HCT116 (cell line): ENCODE measurements at regions not wholly inside any gene's neighbourhood (a gene's known extent, or its start where the extent isn't known, plus 50 kb on each side); places are given as distances from the start of the nearest gene placed in this dataset.

Experiments used
- ATAC-seq: fragments of 200-7000 bp; cut with Tn5 transposase; 2 replicates; pipeline ENCODE4 v1.9.1; 2020; ENCODE audit warnings: mild to moderate bottlenecking, moderate library complexity
- BruUV-seq: library from RNA; stranded (reverse); fragments of 400-500 nt; replicated peaks from 2 replicates; lab custom pipeline; 2021; lab: Mats Ljungman, UMichigan
- CTCF ChIA-PET: fragments of 300-600 bp; sonication (Branson Sonifier 250); formaldehyde crosslinking; loops from one replicate; lab custom pipeline; 2021; ENCODE audit warnings: antibody characterized with exemption; lab: Charles Lee
- POLR2A ChIA-PET: fragments of 300-600, 350-600 bp; sonication (Branson Sonifier 250); formaldehyde crosslinking; loops from one replicate; lab custom pipeline; 2021; ENCODE audit warnings: antibody characterized with exemption; lab: Charles Lee
- RAD21 ChIA-PET, 2 experiments: fragments of 300-600 bp; sonication (Branson Sonifier 250); formaldehyde crosslinking; loops; one replicate each; lab custom pipeline; 2023; ENCODE audit warnings: low total read pairs in 2 of 2; ENCODE audit not compliant: uncharacterized antibody in 2 of 2, unreplicated experiment in 2 of 2, low non-redundant PET in 1 of 2; lab: Charles Lee
- DNase-seq: peaks from one replicate; pipeline ENCODE4 v3.0.0-alpha.2; 2010; ENCODE audit warnings: low read depth, low spot score
- H2AFZ ChIP-seq: fragments of 200-600 bp; shearing (Covaris generic), sonication (generic); 2 replicates; pipeline ENCODE4 v1.6.1; 2017; ENCODE audit warnings: low read depth, mixed run types, mixed read lengths, antibody characterized with exemption, low read length; ENCODE audit not compliant: poor library complexity, severe bottlenecking
- H3K27ac ChIP-seq: 2 replicates; pipeline ENCODE4 v1.5.1; 2012; ENCODE audit warnings: low read depth, low read length
- H3K27me3 ChIP-seq: fragments of 200-600 bp; sonication (generic); 2 replicates; pipeline ENCODE4 v1.6.1; 2016; ENCODE audit warnings: mixed run types, low read length, mixed read lengths; ENCODE audit not compliant: insufficient read depth
- H3K36me3 ChIP-seq, 2 experiments: fragments of 200-500 bp in 1 of 2; fragments of 200-600 bp in 1 of 2; sonication (Bioruptor generic) in 1 of 2; sonication (generic) in 1 of 2; 2 replicates each; pipeline versions ENCODE4 v1.5.1 to v1.6.1; 2014 to 2016; ENCODE audit warnings: low read length in 2 of 2, inconsistent platforms in 1 of 2, mixed read lengths in 1 of 2, mixed run types in 1 of 2; ENCODE audit not compliant: insufficient read depth in 2 of 2, control insufficient read depth in 1 of 2
- H3K4me1 ChIP-seq, 2 experiments: fragments of 200-600 bp in 1 of 2; sonication (generic) in 1 of 2; 2 replicates each; pipeline versions ENCODE4 v1.5.1 to v1.6.1; 2012 to 2017; ENCODE audit warnings: low read length in 2 of 2, inconsistent platforms in 1 of 2, mild to moderate bottlenecking in 1 of 2, mixed read lengths in 1 of 2, mixed run types in 1 of 2, moderate library complexity in 1 of 2; ENCODE audit not compliant: insufficient read depth in 2 of 2, control insufficient read depth in 1 of 2
- H3K4me2 ChIP-seq: fragments of 200-600 bp; sonication (generic); 2 replicates; pipeline ENCODE4 v1.6.1; 2017; ENCODE audit warnings: mixed run types, low read length, mixed read lengths
- H3K4me3 ChIP-seq, 2 experiments: fragments of 200-600 bp in 1 of 2; sonication (generic) in 1 of 2; replicated peaks in 1 of 2; 2 replicates each; pipeline ENCODE4 v1.5.1; 2011 to 2016; ENCODE audit warnings: low read length in 2 of 2, control low read depth in 1 of 2, low read depth in 1 of 2, mild to moderate bottlenecking in 1 of 2, mixed read lengths in 1 of 2, mixed run types in 1 of 2
- H3K79me2 ChIP-seq: fragments of 200-600 bp; sonication (generic); 2 replicates; pipeline ENCODE4 v1.6.1; 2017; ENCODE audit warnings: mild to moderate bottlenecking, mixed run types, low read length, moderate library complexity, mixed read lengths; ENCODE audit not compliant: insufficient read depth
- H3K9ac ChIP-seq: fragments of 200-600 bp; sonication (generic); 2 replicates; pipeline ENCODE4 v1.6.1; 2016; ENCODE audit warnings: low read length, mixed read lengths
- H3K9me2 ChIP-seq: fragments of 200-600 bp; sonication (generic), shearing (Covaris generic); 2 replicates; pipeline ENCODE4 v1.6.1; 2017; ENCODE audit warnings: mixed run types, mild to moderate bottlenecking, moderate library complexity; ENCODE audit not compliant: insufficient read depth
- H3K9me3 ChIP-seq, 2 experiments: fragments of 200-500 bp in 1 of 2; fragments of 200-600 bp in 1 of 2; sonication (Bioruptor generic) in 1 of 2; sonication (generic) in 1 of 2; 2 replicates each; pipeline ENCODE4 v1.6.1; 2014 to 2017; ENCODE audit warnings: low read length in 2 of 2, mixed read lengths in 2 of 2, inconsistent platforms in 1 of 2, low read depth in 1 of 2, mild to moderate bottlenecking in 1 of 2, mixed run types in 1 of 2, moderate library complexity in 1 of 2; ENCODE audit not compliant: control insufficient read depth in 1 of 2, insufficient read depth in 1 of 2
- H4K20me1 ChIP-seq: fragments of 200-600 bp; sonication (generic), shearing (Covaris generic); 2 replicates; pipeline ENCODE4 v1.6.1; 2017; ENCODE audit warnings: mixed run types, mild to moderate bottlenecking, moderate library complexity; ENCODE audit not compliant: insufficient read depth
- CBX3 ChIP-seq: IDR thresholded peaks from 2 replicates; pipeline ENCODE4 v1.6.1; 2012; ENCODE audit warnings: low read depth
- CEBPB ChIP-seq: IDR thresholded peaks from 2 replicates; pipeline ENCODE4 v1.6.1; 2012; ENCODE audit warnings: low read depth
- EGR1 ChIP-seq: IDR thresholded peaks from 2 replicates; pipeline ENCODE4 v1.6.1; 2012; ENCODE audit warnings: low read depth
- ELF1 ChIP-seq: IDR thresholded peaks from 2 replicates; pipeline ENCODE4 v1.6.1; 2012; ENCODE audit warnings: low read depth, borderline replicate concordance
- EZH2 ChIP-seq: fragments of 200-600 bp; sonication (generic); IDR thresholded peaks from 2 replicates; pipeline ENCODE4 v1.6.1; 2017; ENCODE audit warnings: antibody characterized with exemption, mixed run types
- EZH2phosphoT487 ChIP-seq: fragments of 200-600 bp; IDR thresholded peaks from 2 replicates; pipeline ENCODE4 v1.6.1; 2018; ENCODE audit warnings: antibody characterized with exemption, borderline replicate concordance
- FOSL1 ChIP-seq: IDR thresholded peaks from 2 replicates; pipeline ENCODE4 v1.6.1; 2012; ENCODE audit warnings: low read depth
- JUND ChIP-seq: IDR thresholded peaks from 2 replicates; pipeline ENCODE4 v1.6.1; 2012
- POLR2A ChIP-seq: IDR thresholded peaks from 2 replicates; pipeline ENCODE4 v1.7.0; 2011; ENCODE audit warnings: borderline replicate concordance; ENCODE audit not compliant: insufficient read depth, insufficient read length; ENCODE audit errors: extremely low read depth
- POLR2AphosphoS5 ChIP-seq: IDR thresholded peaks from 2 replicates; pipeline ENCODE4 v1.6.1; 2011; ENCODE audit warnings: mild to moderate bottlenecking, low read depth, low read length, moderate library complexity
- SIN3A ChIP-seq: IDR thresholded peaks from 2 replicates; pipeline ENCODE4 v1.6.1; 2012; ENCODE audit warnings: low read depth
- YY1 ChIP-seq: IDR thresholded peaks from 2 replicates; pipeline ENCODE4 v1.6.1; 2011; ENCODE audit warnings: low read length, low read depth, moderate library complexity, mild to moderate bottlenecking; ENCODE audit not compliant: insufficient replicate concordance; ENCODE audit errors: extremely low read depth
- ZFX ChIP-seq: fragments of 450-650 bp; IDR thresholded peaks from 2 replicates; pipeline ENCODE4 v1.6.1; 2017
- ZNF274 ChIP-seq: fragments of 200-500 bp; sonication (Bioruptor generic); IDR thresholded peaks from 2 replicates; pipeline ENCODE4 v1.6.1; 2014; ENCODE audit warnings: mild to moderate bottlenecking, low read depth, low read length, inconsistent platforms
- intact Hi-C: fragments of 100-400 bp; cut with micrococcal nuclease; formaldehyde crosslinking; loops from 2 replicates; pipeline ENCODE4 v1.10.0; 2022
- TF ChIP-seq, protein P1 (sequence below): IDR thresholded peaks from 2 replicates; pipeline ENCODE4 v1.6.1; 2012; ENCODE audit warnings: low read depth
- TF ChIP-seq, protein P2 (sequence below): IDR thresholded peaks from 2 replicates; pipeline ENCODE4 v1.6.1; 2012
- TF ChIP-seq, protein P3 (sequence below): IDR thresholded peaks from 2 replicates; pipeline ENCODE4 v1.6.1; 2012

DNA sequence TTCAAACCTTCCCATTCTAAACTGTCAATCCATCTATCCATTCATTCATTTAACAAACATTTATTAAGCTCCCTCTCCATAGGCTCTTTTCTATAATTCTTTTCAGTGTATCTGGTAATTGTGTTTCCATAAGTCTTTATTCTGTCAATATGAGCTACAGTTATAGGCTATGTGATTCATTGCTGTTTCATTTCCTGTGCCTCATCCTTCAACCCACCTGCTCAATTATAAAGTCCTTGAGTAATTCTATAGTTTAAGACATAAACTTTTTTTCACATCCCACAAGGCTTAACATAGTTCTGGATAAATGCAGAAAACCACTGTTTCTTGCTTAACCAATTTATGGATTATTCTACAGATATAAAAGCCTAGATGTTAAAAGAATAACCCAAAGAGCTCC, 84.2 kb upstream of the PIK3C3 start:
- DNase-seq: no peak
- no peaks in the 10 kb centered on the region for H3K4me1 ChIP-seq

More for the DNA sequence above, 84.2 kb upstream of the PIK3C3 start:
- Histone ChIP-seq H3K9me2 (no peaks in the 10 kb centered on the region), H3K4me3 (no peak overlapping the region), H3K27me3 (no peaks in the 10 kb centered on the region), H3K4me2 (no peak overlapping the region), H3K79me2 (no peaks in the 10 kb centered on the region), H3K27ac (no peak overlapping the region), H3K9ac (no peak overlapping the region), H3K36me3 (no peaks in the 10 kb centered on the region), H2AFZ (no peak overlapping the region), H3K9me3 (no peaks in the 10 kb centered on the region), H4K20me1 (no peaks in the 10 kb centered on the region)
- ChIA-PET CTCF (no interaction called here), POLR2A (no interaction called here), RAD21 (no interaction called here)
- TF ChIP-seq EGR1 (no peak), POLR2A (no peak), JUND (no peak), EZH2phosphoT487 (no peak), POLR2AphosphoS5 (no peak), EZH2 (no peak), FOSL1 (no peak), YY1 (no peak), CBX3 (no peak), ZNF274 (no peak), SIN3A (no peak), ELF1 (no peak), ZFX (no peak), CEBPB (no peak)
- TF ChIP-seq, protein P1, sequence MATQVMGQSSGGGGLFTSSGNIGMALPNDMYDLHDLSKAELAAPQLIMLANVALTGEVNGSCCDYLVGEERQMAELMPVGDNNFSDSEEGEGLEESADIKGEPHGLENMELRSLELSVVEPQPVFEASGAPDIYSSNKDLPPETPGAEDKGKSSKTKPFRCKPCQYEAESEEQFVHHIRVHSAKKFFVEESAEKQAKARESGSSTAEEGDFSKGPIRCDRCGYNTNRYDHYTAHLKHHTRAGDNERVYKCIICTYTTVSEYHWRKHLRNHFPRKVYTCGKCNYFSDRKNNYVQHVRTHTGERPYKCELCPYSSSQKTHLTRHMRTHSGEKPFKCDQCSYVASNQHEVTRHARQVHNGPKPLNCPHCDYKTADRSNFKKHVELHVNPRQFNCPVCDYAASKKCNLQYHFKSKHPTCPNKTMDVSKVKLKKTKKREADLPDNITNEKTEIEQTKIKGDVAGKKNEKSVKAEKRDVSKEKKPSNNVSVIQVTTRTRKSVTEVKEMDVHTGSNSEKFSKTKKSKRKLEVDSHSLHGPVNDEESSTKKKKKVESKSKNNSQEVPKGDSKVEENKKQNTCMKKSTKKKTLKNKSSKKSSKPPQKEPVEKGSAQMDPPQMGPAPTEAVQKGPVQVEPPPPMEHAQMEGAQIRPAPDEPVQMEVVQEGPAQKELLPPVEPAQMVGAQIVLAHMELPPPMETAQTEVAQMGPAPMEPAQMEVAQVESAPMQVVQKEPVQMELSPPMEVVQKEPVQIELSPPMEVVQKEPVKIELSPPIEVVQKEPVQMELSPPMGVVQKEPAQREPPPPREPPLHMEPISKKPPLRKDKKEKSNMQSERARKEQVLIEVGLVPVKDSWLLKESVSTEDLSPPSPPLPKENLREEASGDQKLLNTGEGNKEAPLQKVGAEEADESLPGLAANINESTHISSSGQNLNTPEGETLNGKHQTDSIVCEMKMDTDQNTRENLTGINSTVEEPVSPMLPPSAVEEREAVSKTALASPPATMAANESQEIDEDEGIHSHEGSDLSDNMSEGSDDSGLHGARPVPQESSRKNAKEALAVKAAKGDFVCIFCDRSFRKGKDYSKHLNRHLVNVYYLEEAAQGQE: no peak
- TF ChIP-seq, protein P2, sequence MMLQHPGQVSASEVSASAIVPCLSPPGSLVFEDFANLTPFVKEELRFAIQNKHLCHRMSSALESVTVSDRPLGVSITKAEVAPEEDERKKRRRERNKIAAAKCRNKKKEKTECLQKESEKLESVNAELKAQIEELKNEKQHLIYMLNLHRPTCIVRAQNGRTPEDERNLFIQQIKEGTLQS: no peak
- TF ChIP-seq, protein P3, sequence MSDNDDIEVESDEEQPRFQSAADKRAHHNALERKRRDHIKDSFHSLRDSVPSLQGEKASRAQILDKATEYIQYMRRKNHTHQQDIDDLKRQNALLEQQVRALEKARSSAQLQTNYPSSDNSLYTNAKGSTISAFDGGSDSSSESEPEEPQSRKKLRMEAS: no peak
- no peak for ATAC-seq
- intact Hi-C loops: no loop called here
- BruUV-seq: no TSS peak
